OCI-LY1 (cell line): ENCODE measurements at regions not wholly inside any gene's neighbourhood (a gene's known extent, or its start where the extent isn't known, plus 50 kb on each side); places are given as distances from the start of the nearest gene placed in this dataset.

Source experiments
- H2AFZ ChIP-seq: fragments of 200-600 bp; sonication (generic), shearing (Covaris generic); 2 replicates; pipeline ENCODE4 v1.6.0; 2014; ENCODE audit warnings: antibody characterized with exemption, mild to moderate bottlenecking, low read length
- H3F3A ChIP-seq: fragments of 200-600 bp; sonication (generic), shearing (Covaris generic); 2 replicates; pipeline ENCODE4 v1.6.0; 2014; ENCODE audit warnings: mild to moderate bottlenecking, antibody characterized with exemption, low read length, moderate library complexity; ENCODE audit not compliant: insufficient read depth
- H3K27ac ChIP-seq: fragments of 200-600 bp; sonication (generic); 2 replicates; pipeline ENCODE4 v1.5.1; 2014; ENCODE audit warnings: low read length, mixed run types, mild to moderate bottlenecking, low read depth; ENCODE audit not compliant: poor library complexity, severe bottlenecking
- H3K27me3 ChIP-seq: fragments of 200-600 bp; sonication (generic); 2 replicates; pipeline ENCODE4 v1.6.0; 2014; ENCODE audit warnings: antibody characterized with exemption, mild to moderate bottlenecking, low read length, moderate library complexity; ENCODE audit not compliant: insufficient read depth
- H3K36me3 ChIP-seq: fragments of 200-600 bp; sonication (generic); 2 replicates; pipeline ENCODE4 v1.6.1; 2014; ENCODE audit warnings: mild to moderate bottlenecking, antibody characterized with exemption, low read length, moderate library complexity, mixed read lengths; ENCODE audit not compliant: insufficient read depth
- H3K4me1 ChIP-seq: fragments of 200-600 bp; sonication (generic); 2 replicates; pipeline ENCODE4 v1.5.1; 2014; ENCODE audit warnings: mild to moderate bottlenecking, low read length, moderate library complexity; ENCODE audit not compliant: insufficient read depth, severe bottlenecking
- H3K4me2 ChIP-seq: fragments of 200-600 bp; sonication (generic), shearing (Covaris generic); 2 replicates; pipeline ENCODE4 v1.6.1; 2014; ENCODE audit warnings: low read length
- H3K4me3 ChIP-seq: fragments of 200-600 bp; sonication (generic); 2 replicates; pipeline ENCODE4 v1.5.1; 2014; ENCODE audit warnings: low read length, low read depth, mild to moderate bottlenecking, mixed read lengths; ENCODE audit not compliant: poor library complexity, severe bottlenecking
- H3K79me2 ChIP-seq: fragments of 200-600 bp; shearing (Covaris generic); 2 replicates; pipeline ENCODE4 v1.6.1; 2016; ENCODE audit warnings: mixed run types, low read length, mixed read lengths; ENCODE audit not compliant: insufficient read depth
- H3K9ac ChIP-seq: fragments of 200-600 bp; sonication (generic), shearing (Covaris generic); 2 replicates; pipeline ENCODE4 v1.6.1; 2014; ENCODE audit warnings: mild to moderate bottlenecking, low read length, mixed read lengths
- H3K9me2 ChIP-seq: fragments of 200-600 bp; sonication (generic), shearing (Covaris generic); 2 replicates; pipeline ENCODE4 v1.6.1; 2014; ENCODE audit warnings: low read depth, mild to moderate bottlenecking, low read length, mixed read lengths
- H3K9me3 ChIP-seq: fragments of 200-600 bp; shearing (Covaris generic); 2 replicates; pipeline ENCODE4 v1.6.1; 2014; ENCODE audit warnings: low read length, mixed read lengths
- H4K20me1 ChIP-seq: fragments of 200-600 bp; sonication (generic), shearing (Covaris generic); 2 replicates; pipeline ENCODE4 v1.6.0; 2016; ENCODE audit warnings: mild to moderate bottlenecking, low read length; ENCODE audit not compliant: insufficient read depth
- EZH2 ChIP-seq: fragments of 200-600 bp; sonication (generic), shearing (Covaris generic); IDR thresholded peaks from 2 replicates; pipeline ENCODE4 v1.8.0; 2017; ENCODE audit warnings: borderline replicate concordance, mixed run types, mild to moderate bottlenecking, antibody characterized with exemption, low read length, moderate library complexity, mixed read lengths
- TF ChIP-seq, protein P1 (sequence below): fragments of 200-600 bp; sonication (generic), shearing (Covaris generic); IDR thresholded peaks from 2 replicates; pipeline ENCODE4 v1.5.1; 2017; ENCODE audit warnings: mild to moderate bottlenecking, antibody characterized with exemption, low read length, moderate library complexity, mixed read lengths

GRCh38 chr1:112779665-112780526 is 64.8 kb upstream of the PPM1J start:
- H4K20me1 ChIP-seq = no peaks in the 10 kb centered on the region

DNA sequence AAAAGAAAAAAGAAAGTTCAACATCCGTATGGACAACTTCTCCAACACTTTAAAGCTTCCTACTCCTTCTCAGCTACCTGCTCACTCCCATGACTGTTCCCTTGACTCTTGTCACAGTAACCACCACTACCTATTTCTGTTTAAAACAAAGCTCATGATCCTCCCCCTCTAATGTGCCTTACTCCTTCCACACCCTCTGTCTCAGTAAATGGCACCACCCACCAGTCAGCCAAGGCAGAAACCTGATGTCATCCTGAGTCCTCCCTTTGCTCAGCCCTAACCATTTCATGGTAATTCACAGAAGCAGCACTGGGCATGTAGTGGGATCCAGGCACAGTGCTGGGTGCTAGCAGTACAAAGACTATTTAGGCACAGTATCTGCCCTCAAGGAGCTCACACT is 63.0 kb upstream of the PPM1J start:
- H3K79me2 ChIP-seq = no peaks in the 10 kb centered on the region
- no peaks in the 10 kb centered on the region for H3K9me2 ChIP-seq
- H3K9ac ChIP-seq = no peak overlapping the region
- H3K4me3 ChIP-seq = no peak overlapping the region
- H2AFZ ChIP-seq = no peak overlapping the region
- no peaks in the 10 kb centered on the region; the same call in 1 of the 2 replicates for H3K27me3 ChIP-seq
- no peaks in the 10 kb centered on the region for H3K4me1 ChIP-seq
- H3F3A ChIP-seq = no peaks in the 10 kb centered on the region
- H4K20me1 ChIP-seq = no peaks in the 10 kb centered on the region
- H3K27ac ChIP-seq = no peak overlapping the region
- no peaks in the 10 kb centered on the region for H3K36me3 ChIP-seq
- no peak overlapping the region for H3K4me2 ChIP-seq
- no peak for TF ChIP-seq EZH2
- TF ChIP-seq, protein P1, sequence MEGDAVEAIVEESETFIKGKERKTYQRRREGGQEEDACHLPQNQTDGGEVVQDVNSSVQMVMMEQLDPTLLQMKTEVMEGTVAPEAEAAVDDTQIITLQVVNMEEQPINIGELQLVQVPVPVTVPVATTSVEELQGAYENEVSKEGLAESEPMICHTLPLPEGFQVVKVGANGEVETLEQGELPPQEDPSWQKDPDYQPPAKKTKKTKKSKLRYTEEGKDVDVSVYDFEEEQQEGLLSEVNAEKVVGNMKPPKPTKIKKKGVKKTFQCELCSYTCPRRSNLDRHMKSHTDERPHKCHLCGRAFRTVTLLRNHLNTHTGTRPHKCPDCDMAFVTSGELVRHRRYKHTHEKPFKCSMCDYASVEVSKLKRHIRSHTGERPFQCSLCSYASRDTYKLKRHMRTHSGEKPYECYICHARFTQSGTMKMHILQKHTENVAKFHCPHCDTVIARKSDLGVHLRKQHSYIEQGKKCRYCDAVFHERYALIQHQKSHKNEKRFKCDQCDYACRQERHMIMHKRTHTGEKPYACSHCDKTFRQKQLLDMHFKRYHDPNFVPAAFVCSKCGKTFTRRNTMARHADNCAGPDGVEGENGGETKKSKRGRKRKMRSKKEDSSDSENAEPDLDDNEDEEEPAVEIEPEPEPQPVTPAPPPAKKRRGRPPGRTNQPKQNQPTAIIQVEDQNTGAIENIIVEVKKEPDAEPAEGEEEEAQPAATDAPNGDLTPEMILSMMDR = no peak
- no peaks in the 10 kb centered on the region for H3K9me3 ChIP-seq

More at GRCh38 chr1:112779665-112780526, 64.8 kb upstream of the PPM1J start:
- no peaks in the 10 kb centered on the region for H3K79me2 ChIP-seq
- no peak overlapping the region for H2AFZ ChIP-seq
- no peaks in the 10 kb centered on the region; the same call in 1 of the 2 replicates for H3K27me3 ChIP-seq
- no peaks in the 10 kb centered on the region for H3K4me1 ChIP-seq
- no peaks in the 10 kb centered on the region for H3F3A ChIP-seq
- no peak overlapping the region for H3K27ac ChIP-seq
- no peaks in the 10 kb centered on the region for H3K9me2 ChIP-seq
- H3K9me3 ChIP-seq = no peaks in the 10 kb centered on the region
- no peak overlapping the region for H3K4me2 ChIP-seq
- H3K36me3 ChIP-seq = no peaks in the 10 kb centered on the region
- TF ChIP-seq, protein P1 = no peak
- TF ChIP-seq EZH2 = no peak
- no peak overlapping the region for H3K4me3 ChIP-seq
- no peak overlapping the region for H3K9ac ChIP-seq

- no peak overlapping the region for H3K9ac ChIP-seq
- no peaks in the 10 kb centered on the region for H3K9me2 ChIP-seq
- H2AFZ ChIP-seq = no peak overlapping the region
- no peaks in the 10 kb centered on the region for H3F3A ChIP-seq
- no peaks in the 10 kb centered on the region for H3K9me3 ChIP-seq
- H3K4me3 ChIP-seq = no peak overlapping the region
- H3K27me3 ChIP-seq = no peaks in the 10 kb centered on the region; the same call in 1 of the 2 replicates
- no peaks in the 10 kb centered on the region for H3K4me1 ChIP-seq
- no peak overlapping the region for H3K4me2 ChIP-seq
- H3K27ac ChIP-seq = no peak overlapping the region
- H3K36me3 ChIP-seq = no peaks in the 10 kb centered on the region
- H4K20me1 ChIP-seq = no peaks in the 10 kb centered on the region
- H3K79me2 ChIP-seq = no peaks in the 10 kb centered on the region
- TF ChIP-seq EZH2 = no peak
- TF ChIP-seq, protein P1 = no peak
Observed at GRCh38 chr1:112776688-112777087, 61.6 kb upstream of the PPM1J start.
